ENCODE measurements at regions not wholly inside any gene's neighbourhood (a gene's known extent, or its start where the extent isn't known, plus 50 kb on each side); places are given as distances from the start of the nearest gene placed in this dataset.

DNA sequence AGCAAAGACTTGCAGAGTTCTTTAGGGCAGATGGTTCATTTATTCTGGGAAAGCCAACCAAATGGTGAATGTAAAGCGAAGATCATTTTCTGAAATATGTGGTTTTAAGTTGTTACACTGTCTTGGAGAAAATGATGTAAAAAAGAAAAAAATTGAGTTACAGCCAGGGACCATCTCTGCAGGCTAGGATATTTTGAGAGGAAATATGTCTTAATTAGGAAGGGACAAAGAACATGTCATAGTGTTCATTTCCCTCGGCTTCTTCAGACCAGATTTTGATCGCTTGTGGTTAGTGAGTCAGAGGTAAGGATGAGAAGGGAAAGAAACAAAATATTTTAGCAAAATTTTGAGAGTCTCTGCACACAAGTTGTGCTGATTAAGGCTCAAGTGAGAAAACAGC, 59.0 kb upstream of the C1QTNF7 start:
- H3K27ac Mint-ChIP-seq = no peak overlapping the region
- H3K9me3 Mint-ChIP-seq = peaks cover 2% of the 10 kb centered on the region
- H3K27me3 Mint-ChIP-seq = no peaks in the 10 kb centered on the region
- no peak overlapping the region for H3K4me3 Mint-ChIP-seq
- DNase-seq = no peak
- H3K4me1 Mint-ChIP-seq = peaks cover 13% of the 10 kb centered on the region
- peaks cover 7% of the 10 kb centered on the region for H3K36me3 Mint-ChIP-seq

DNA sequence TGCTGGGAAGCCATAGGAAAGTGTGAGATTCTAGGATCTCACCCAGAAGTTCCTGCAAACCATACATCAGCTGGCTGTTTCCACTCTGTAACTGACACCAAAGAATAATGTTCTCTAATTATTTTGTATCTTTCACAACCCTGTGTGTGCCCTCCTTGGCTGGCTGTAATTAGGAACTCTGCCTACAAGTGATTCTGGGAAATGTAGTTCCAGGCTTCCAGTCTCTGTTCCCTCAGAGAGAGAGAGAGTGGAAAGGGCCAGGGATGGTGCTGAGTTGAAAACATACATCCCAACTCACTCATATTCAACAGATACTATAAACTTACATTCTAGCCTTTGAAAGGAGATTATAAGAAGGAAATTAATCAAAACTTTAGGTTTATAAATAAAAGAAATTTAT, 57.5 kb upstream of the C1QTNF7 start:
- H3K4me3 Mint-ChIP-seq = no peak overlapping the region
- no peak for DNase-seq
- peaks cover 18% of the 10 kb centered on the region for H3K4me1 Mint-ChIP-seq
- peaks cover 7% of the 10 kb centered on the region for H3K36me3 Mint-ChIP-seq
- H3K27ac Mint-ChIP-seq = no peak overlapping the region
- H3K27me3 Mint-ChIP-seq = no peaks in the 10 kb centered on the region
- H3K9me3 Mint-ChIP-seq = peaks cover 2% of the 10 kb centered on the region

DNA sequence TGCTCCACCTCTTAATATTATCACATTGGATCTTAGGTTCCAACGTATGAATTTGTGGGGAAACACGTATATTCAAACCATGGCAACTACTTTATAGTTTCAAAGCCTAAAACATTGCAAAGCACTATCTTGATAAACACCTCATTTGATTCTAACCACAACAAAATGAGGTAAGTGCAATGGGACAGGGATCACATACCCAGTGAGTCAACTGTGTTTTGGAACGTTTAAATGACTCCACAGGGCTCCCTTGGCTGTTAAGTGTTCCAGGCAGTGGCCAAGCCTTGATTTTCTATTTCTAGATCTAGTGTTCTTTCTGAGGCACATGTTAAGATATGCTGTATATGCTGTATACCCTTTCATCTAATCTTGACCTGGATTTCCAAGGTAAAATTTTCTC, 54.5 kb upstream of the C1QTNF7 start:
- DNase-seq = no peak
- Mint-ChIP-seq H3K36me3 (peaks cover 3% of the 10 kb centered on the region), H3K4me3 (no peak overlapping the region), H3K27me3 (no peaks in the 10 kb centered on the region), H3K9me3 (no peaks in the 10 kb centered on the region), H3K4me1 (peaks cover 35% of the 10 kb centered on the region), H3K27ac (no peak overlapping the region)

DNA sequence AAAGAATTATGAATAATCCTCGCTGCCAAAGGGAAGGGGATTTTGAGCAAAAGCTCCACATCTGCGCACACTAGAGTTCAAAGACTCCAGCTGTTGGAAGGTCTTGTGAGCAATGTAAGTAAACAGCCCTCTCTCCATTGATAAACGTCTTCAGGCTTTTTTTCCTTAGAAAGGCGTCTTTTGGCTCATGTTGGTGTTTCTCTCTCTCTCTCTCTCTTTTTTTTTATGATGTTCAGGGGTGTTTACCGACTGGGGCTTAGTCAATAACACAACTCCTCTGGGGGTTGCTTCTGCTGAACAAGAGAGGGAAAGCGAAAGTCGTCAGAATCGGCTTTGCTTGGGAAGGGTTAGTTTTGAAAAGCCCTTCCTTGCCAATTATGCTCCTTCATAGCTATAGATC, 53.2 kb upstream of the C1QTNF7 start:
- Mint-ChIP-seq H3K4me1 (peaks cover 29% of the 10 kb centered on the region), H3K9me3 (no peaks in the 10 kb centered on the region), H3K27me3 (no peaks in the 10 kb centered on the region), H3K36me3 (no peaks in the 10 kb centered on the region), H3K4me3 (no peak overlapping the region), H3K27ac (no peak overlapping the region)
- DNase-seq = no peak

DNA sequence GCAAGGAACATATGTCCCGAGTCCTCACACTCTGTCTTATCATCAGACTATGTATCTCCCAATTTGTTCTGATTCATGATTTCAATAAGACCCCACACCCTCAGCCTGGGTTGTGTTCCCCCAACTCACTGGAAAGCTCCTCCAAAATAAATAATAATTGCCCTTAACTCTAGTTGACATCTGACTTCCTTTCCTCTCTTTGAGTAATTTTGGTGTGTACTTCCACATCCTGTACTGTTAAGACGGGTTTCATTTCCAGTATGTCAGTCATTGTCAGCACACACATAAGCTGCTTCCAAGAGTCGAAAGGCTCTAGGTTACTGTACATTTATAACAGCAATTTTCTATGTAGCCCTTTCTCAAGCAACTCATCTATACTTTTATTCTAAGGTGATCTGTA, 52.2 kb upstream of the C1QTNF7 start:
- no peak overlapping the region for H3K4me3 Mint-ChIP-seq
- H3K9me3 Mint-ChIP-seq = no peaks in the 10 kb centered on the region
- no peak overlapping the region for H3K27ac Mint-ChIP-seq
- H3K4me1 Mint-ChIP-seq = peaks cover 29% of the 10 kb centered on the region
- no peaks in the 10 kb centered on the region for H3K36me3 Mint-ChIP-seq
- H3K27me3 Mint-ChIP-seq = no peaks in the 10 kb centered on the region
- no peak for DNase-seq

DNA sequence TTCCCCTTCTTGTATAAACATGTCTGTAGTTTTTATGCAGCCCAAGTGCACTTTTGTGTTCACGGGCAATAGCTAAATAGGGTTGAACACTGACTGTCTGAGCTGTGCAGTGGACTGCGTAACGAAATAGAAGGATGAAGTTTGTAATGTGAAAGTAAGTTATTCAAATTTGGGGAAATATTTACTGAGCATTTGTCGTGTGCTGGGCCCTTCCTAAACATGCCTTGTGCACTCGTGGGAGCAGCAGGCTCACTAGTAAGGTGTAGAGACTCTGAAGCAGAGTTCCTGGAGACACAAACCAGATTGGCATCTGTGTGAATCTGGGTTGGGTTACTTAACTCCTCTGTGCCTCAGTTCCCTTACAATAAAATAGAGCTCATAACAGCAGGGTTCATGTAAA, 51.7 kb upstream of the C1QTNF7 start:
- H3K27ac Mint-ChIP-seq = no peak overlapping the region
- no peak overlapping the region for H3K4me3 Mint-ChIP-seq
- DNase-seq = no peak
- H3K4me1 Mint-ChIP-seq = peaks cover 29% of the 10 kb centered on the region
- no peaks in the 10 kb centered on the region for H3K27me3 Mint-ChIP-seq
- H3K9me3 Mint-ChIP-seq = no peaks in the 10 kb centered on the region
- H3K36me3 Mint-ChIP-seq = no peaks in the 10 kb centered on the region

DNA sequence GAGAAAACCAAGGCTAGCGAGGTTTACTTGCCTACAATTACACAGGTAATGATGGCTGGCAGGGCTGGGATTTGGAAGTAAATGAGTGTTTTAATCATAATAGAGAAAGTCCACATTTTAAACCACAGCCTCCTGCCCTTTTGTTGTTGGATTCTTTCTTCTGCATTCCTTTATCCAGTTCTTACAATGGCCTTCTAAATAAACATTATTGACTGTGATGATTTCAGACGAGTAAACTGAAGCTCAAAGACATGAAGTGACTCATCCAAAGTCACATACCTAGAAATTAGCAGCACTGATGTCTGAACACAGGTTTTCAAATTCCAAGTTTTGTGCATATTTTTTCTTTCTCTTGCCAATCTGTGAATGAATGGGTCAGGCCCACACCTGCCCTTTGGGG, 51.2 kb upstream of the C1QTNF7 start:
- Mint-ChIP-seq H3K9me3 (no peaks in the 10 kb centered on the region), H3K27me3 (no peaks in the 10 kb centered on the region), H3K27ac (no peak overlapping the region), H3K36me3 (no peaks in the 10 kb centered on the region), H3K4me1 (peaks cover 29% of the 10 kb centered on the region), H3K4me3 (no peak overlapping the region)
- DNase-seq = no peak

Data from activated naive CD8-positive, alpha-beta T cell treated with anti-CD3 and anti-CD28 coated beads for 36 hours (primary cell).